Sigmoid colon (tissue), 4 donors: ENCODE measurements at regions not wholly inside any gene's neighbourhood (a gene's known extent, or its start where the extent isn't known, plus 50 kb on each side); places are given as distances from the start of the nearest gene placed in this dataset.

Experiments used
- CTCF ChIP-seq, 4 experiments: fragments of 450-650 bp in 3 of 4; fragments of 200-600 bp in 1 of 4; IDR thresholded peaks; one replicate each; pipeline ENCODE4 v1.5.1; 2016 to 2019; ENCODE audit warnings: antibody characterized with exemption in 4 of 4, mild to moderate bottlenecking in 3 of 4, moderate library complexity in 2 of 4
- EP300 ChIP-seq, 4 donors: sonication (generic); formaldehyde crosslinking; IDR thresholded peaks; one replicate each; pipeline ENCODE4 v1.6.1; 2017; ENCODE audit warnings: antibody characterized with exemption in 4 of 4
- POLR2A ChIP-seq, 2 donors: fragments of 450-650 bp; IDR thresholded peaks; one replicate each; pipeline ENCODE4 v1.6.1; 2016; ENCODE audit warnings: antibody characterized with exemption in 2 of 2, mild to moderate bottlenecking in 2 of 2, moderate library complexity in 2 of 2
- POLR2AphosphoS5 ChIP-seq, 4 donors: sonication (generic); formaldehyde crosslinking; IDR thresholded peaks; one replicate each; pipeline ENCODE4 v1.6.1; 2017; ENCODE audit warnings: antibody characterized with exemption in 4 of 4

- TF ChIP-seq CTCF (IDR thresholded peaks at IDR 0.05) (no peak), EP300 (IDR thresholded peaks at IDR 0.05) (no peak), POLR2AphosphoS5 (IDR thresholded peaks at IDR 0.05) (no peak), POLR2A (IDR thresholded peaks at IDR 0.05) (no peak)
These were observed 74.7 kb upstream of the TNPO1 start for GRCh38 chr5:72741805-72742204.
